ENCODE measurements at regions not wholly inside any gene's neighbourhood (a gene's known extent, or its start where the extent isn't known, plus 50 kb on each side); places are given as distances from the start of the nearest gene placed in this dataset.

DNA sequence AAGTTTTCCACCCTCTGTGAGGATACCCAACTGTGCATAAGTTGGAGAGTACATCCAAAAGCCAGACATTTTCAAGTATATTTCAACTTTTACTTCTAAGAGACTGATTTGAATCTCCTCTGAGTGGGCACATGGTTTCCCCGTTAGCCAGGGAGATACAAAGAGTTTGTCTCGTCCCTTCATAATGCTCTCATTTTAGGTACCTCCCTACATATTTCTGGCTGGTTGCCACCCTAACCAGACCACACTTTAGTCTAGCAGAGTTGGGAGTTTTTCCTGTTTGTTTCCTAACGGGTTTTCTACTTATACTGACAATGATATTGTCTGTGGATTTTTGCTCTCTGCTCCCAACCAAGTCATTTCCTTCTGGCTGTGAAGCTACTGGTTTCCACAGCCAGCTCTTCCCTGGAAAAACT lies 180.3 kb downstream of the CCDC71L start:
- no peak for DNase-seq

DNA sequence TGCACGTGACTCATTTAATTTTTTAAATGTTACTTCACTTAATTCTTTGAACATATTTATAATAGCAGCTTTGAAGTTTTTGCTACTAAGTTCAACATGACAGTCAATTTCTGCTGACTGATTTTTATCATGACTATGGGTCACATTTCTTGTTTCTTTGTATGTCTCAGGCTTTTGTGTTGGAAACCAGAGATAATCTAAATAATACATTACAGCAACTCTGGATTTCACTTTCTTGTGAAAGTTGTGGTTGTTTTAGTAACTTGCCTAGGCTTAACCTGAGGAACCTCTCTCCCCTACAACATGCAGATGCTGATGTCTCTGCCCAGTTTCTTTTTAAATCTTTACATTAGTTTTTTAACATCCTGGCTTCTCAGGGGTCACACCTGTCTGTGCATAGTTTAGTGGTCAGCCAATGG lies 180.8 kb downstream of the CCDC71L start:
- no peak for DNase-seq

DNA sequence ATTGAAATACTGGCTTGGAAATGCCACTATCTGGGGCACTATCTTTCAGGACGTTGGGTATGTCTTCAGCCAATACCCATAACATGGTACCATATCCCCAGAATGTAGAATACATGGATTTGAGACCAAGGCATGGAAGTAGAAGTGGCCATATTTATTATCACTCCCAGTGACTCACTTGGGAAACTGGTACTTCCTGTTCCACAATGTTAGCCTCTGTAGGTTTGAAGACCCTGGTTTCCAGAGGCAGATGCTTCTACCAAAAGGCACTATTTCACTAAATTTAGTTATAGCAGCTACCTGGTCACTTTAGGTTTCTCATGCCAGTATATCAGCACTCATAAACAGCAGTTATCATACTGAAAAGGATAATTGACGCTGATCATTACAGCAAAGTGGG lies 184.2 kb downstream of the CCDC71L start:
- no peak for DNase-seq

DNA sequence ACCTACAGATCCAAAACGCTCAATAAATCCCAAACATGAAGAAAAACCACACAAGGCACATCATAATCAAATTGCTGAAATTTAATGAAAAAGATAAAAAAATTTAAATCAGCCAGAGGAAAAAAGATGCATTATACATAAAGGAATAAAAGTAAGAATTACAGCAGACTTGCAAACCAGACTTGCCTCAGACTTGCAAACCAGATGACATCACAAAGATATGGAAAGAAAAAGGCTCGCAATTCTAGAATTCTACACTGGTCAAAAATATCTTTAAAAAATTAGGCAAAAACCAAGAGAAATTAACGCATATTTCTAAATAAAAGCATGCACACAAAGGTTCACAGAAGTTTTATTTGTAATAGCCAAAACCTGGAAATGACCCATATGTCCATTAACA lies 188.0 kb upstream of the NAMPT start:
- DNase-seq, result no peak

DNA sequence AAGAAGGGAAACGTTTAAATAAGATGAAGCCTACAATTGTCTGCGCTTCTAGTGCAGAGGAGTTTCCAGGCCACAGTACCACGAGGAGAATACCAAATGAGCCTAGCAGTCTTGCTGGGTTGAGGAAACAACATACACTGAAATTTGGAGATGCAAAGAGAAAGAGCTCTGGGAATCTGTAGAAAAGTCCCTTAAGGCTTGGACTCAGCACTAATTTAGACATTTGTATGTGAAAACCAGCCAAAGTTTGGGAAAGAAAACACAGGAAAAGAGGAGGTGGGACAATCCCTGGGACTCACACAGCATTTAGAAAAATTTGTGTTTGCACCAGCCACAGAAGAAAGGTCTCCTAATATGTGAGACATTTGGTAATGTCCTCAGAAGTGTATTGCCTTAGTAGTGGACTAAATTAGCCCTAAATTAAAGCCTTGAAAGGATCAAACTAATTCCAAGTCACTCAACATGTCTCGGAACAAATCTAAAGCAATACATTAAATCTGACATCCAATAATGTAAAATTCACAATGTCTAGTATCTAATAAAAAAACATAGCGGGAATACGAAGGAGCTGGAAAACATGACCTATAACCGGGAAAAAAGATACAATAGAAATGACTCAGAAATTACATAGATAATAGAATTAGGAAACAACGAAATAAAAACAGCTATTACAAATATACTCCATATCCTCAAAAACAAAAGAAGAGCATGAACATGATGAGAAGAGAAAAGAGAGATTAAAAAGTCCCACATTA lies 187.1 kb upstream of the NAMPT start:
- no peak for DNase-seq

DNA sequence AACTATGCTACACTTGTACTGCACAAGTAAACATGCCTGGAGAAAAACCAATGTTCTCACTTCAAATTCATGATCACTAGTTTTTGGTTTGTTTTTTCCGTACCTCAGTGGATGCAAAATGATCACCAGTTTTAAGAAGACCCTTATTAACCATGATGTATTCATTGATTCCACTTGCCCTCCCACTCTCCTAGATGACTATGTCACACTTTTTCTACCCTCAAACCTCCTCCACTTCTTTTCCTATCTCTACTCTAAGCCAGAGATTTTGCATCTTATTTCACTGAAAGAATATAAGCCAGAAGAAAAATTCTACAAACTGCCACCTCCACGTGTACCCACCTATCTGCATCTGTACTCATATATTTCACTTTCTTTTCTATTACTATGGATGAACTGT lies 186.2 kb upstream of the NAMPT start:
- no peak for DNase-seq

DNA sequence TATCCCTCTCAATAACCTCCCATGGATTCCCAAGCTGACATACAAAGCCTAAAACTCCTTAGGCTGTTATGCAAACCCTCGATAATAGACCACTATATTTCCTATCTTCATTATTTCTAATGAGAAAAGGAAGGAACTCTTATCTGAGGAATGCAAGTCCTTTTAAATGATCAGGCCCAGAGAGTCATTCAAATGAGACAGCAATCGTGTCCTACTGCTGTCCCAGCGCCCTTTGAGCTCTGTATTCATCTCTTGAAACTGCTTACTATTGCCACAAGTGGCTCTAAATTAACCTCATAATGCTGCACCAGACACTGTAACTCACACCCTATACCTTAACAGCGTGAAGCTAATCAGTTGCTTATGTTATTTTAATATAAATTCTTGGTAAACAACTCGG lies 182.1 kb upstream of the NAMPT start:
- peak in 1 of 3 experiments; percentile 15 for DNase-seq

DNA sequence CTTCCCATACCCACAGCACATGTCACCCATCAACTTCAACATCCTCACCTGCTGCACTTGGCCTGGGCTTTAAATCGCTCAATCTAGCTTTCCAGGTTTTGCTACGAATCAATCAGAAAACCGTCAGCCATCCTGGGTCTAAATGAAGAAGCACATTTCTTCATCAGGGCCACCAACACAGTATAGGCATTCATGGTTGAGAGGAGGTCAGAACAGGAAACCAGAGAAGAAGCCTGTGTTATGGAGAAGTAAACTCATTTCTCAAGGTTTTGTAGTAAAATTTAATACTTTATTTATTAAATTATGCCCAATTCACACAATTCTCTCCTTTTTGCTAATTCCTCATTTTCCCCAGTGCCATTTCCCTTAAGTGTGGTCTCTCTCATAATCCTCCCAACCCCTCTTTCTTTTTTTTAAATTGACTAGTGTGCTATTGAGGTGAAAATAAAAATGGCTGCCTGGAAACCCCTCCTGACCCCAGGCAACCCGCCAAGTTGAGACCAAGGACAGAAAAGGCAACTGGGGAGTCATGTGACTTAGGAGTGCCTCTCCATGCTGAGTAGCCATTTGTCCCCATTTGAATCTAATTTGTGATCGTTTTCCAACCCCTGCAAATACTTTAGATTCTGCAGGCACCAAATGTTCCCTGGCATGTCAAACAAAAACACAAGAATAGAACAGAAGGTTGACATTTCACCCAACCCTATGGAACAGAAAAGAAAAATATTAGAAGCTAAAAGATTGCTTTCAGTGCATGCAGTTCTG lies 181.1 kb upstream of the NAMPT start:
- no peak for DNase-seq

DNA sequence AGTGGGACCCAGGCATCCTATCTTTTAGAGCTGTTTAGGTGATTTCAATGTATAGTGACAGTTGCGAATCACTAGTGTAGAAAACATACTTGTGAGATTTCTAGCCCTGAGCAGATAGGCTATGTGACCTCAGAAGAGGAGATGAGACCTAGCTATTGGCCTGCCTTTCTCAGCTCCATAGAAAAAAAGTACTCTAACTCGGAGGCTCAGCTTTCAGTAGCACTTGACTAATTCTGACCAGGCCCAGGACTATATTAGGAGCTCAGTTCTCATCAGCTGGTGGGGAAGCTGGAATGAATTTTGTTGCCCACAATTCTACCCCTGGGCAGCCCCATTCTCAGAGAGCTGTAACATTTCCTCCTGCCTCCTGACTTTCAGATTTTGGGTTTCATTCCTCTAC lies 179.9 kb upstream of the NAMPT start:
- no peak for DNase-seq

DNA sequence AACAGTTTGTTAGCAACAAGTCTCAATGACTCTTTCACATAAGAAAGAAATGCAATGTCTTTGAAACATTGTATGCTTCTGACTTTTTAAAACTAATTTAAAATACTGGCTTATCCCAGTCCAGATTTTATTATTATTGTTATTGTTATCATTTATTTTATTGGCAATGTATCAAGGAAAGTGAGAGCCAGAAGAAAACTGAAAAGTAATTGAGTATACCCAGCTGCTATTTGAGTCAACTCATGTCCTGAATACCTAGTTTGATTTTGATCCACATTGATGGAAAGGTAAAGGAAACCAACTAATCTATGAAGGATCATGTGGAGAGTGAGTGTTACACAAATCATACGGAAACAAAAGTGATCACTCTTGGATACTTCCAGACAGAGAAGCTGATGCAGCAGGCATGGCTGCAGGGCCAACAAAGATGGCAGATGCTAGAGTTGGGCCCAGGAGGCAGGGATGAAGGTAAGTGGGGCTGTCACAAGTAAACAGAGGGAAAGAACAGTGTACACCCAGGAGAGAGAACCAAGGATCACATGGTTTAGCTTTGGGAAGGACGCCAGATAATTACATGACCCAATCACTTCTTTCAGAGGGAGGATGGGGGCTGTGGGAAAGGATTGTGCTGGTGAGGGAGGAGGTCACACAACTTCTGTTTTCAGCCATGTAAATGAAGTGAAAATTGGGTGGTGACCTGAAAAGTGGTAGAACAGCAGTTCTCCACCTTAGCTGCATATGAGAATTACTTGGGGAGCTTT lies 179.2 kb upstream of the NAMPT start:
- no peak for DNase-seq

DNA sequence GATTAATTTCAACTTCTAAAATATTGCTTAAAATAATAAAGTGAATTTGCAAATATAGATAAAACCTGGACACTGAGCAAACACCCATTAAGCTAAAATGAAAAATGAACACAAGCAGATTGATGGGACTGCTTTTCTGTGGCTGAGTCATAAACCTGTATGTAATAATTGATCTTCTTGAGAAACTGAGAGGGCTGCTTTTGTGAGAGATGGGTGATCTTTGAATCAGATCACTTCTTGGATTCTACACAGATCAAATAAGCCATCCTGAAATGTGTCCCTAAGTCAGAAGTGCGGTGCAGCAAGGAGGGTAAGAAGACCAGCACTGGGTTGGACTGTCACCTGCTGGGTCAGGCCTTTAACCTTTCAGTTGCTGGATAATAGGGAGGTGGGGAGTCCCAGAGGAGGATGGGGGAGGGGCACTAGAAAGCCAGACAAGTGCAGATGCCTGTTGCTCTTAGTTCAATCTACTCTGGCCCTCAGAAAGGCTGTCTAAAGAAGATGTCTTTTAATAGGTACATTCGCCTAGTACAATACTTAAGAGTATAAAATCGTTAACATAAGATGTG lies 178.2 kb upstream of the NAMPT start:
- DNase-seq, result peak in 2 of 3 experiments; percentile 27 to 61

DNA sequence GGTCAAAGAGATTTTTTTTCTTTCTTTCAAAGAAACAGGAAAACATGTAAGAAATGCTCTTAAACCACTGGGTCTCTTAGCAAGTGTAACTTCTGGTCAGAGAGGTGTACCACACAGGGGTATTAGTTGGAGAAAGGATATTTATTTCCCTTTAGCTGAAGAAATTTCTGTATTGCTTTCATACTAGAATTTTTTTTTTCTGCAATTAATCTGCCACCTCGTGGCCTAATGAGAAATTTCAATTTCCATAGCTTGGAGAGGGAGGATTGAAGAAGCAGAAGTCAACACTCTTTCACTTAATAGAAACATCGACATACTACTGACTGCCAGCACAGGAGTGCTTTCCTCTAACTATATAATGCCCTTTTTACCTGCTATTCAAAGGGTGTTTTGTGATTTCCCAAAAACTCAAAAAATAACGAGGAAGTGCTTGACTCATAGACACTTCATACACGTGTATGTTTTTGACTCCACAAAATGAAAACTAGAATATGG lies 177.6 kb upstream of the NAMPT start:
- DNase-seq, result peak; percentile 38 to 82 (median 51)

DNA sequence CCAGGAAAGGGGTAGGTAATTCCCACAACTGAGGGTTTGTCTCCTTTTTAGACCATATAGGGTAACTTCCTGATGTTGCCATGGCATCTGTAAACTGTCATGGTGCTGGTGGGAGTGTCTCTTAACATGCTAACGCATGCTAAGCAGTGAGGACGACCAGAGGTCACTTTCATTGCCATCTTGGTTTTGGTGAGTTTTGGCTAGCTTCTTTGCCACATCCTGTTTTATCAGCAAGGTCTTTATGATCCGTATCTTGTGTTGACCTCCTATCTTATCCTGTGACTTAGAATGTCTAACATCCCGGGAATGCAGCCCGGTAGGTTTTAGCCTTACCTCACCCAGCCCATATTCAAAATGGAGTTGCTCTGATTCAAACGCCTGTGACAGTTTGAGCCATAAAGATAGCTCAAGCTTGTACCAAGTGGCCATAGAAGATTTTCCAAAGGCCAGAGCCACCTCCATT lies 176.0 kb upstream of the NAMPT start:
- no peak for DNase-seq

DNA sequence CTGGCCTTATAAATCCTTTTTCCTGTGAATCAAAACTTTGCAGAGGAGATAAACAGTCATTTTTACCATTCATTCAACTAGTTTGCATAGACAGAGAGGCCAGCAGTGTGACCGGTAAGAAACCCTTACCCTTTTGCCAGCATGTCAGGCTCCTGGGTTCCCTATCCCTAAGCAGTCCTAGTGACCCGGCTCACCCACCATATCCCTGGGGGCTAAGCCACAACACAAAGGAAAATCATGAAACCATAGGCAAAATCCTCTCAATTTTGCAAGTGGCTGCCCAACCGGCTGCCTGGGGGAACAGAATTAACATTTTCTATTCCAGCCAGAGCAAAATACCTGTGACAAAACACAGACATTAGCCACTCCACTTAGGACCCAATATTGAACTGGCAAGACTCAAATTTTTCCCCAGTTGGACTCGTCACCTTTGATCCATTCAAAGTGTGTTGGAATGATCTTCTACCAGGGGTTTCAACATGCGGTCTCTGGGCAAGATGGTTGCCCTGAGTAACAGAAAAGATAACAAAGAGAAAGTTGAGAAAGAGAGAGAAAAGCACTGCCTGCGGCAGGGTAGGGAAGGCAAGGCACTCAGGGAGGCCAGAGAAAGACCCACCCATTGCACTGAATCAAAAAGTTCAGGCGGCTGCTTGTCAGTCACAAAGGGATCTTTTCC lies 174.8 kb upstream of the NAMPT start:
- no peak for DNase-seq

DNA sequence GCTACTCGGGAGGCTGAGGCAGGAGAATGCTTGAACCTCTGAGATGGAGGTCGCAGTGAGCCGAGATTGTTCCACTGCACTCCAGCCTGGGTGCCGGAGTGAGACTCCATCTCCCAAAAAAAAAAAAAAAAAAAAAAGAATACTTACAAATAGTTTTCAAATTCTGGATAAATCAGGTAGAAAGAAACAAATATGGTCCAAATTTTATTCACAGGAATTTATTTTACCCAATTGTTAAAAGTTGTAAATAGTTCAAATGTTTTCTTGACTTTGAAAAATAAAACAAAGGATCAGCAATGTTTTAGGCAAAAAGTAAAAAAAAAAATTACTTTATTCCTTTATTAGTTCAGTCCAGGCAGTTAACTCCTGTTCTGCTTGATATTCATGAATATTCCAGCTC lies 172.9 kb upstream of the NAMPT start:
- no peak for DNase-seq

DNA sequence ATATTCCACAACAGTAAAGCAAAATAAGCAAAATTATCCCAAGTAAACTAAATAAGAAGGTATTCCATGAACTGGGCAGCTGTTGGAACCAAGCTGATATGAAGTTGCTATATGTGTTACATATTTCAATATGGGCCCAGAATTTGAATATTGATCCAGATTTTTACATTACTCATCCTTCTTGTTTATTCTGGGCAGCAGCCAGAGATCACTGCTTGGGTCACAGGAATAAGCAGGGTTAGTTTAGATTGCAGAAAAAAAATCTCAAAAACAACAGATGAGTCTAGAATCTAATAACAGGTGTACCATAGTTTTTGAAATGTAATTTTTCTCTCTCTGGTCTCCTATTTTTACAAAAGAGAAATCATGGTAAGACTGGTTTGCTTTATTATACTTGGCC lies 171.5 kb upstream of the NAMPT start:
- no peak for DNase-seq

DNA sequence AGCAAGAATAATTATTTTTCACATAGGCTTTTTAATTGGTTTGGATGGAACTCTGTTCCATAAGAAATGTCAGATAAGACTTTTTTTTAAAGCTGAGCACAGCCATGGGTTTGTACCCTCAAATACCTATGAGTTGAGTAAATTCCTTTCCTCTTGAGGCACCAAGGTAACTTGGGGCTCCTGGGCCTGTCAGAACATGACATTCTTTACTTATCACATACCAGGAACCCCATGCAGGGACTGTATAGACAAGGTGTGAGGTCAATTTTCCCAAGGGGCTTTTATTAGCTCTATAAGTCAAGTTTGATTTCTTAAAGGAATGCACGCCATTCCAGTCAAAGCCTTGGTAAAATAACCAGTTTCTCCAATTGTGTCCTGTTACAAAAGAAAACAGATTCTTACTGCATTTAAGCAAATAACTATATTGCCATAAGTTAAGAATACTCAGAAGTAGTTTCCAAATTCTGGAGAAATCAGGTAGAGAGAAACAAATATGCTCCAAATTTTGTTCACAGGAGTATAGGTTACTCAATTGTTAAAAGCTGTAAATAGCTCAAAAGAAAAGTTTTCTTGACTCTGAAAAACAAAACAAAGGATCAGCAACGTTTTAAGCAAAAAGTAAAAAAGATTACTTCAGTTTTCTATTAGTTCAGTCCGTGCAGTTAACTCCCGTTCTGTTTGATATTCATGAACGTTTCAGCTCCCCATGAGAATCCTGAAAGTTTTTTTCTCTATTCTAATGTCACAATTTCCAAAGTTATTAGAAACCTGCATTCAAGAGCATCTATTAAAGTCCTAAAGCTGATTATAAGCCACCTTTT lies 167.5 kb upstream of the NAMPT start:
- no peak for DNase-seq

DNA sequence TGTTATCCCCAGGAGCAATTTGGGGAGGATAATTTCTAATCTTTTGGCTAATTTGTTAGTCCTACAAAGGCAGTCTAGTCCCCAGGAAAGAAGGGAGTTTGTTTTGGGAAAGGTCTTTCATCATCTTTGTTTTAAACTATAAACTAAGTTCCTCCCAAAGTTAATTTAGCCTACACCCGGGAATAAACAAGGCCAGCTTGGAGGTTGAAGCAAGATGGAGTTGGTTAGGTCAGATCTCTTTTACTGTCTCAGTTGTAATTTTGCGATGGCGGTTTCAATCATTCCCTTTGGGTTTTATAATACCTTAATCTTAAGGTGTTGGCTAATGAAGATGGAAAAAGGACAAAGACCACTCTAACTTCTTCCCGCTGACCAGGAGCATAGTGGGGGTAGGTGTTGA lies 166.4 kb upstream of the NAMPT start:
- DNase-seq, result no peak

DNA sequence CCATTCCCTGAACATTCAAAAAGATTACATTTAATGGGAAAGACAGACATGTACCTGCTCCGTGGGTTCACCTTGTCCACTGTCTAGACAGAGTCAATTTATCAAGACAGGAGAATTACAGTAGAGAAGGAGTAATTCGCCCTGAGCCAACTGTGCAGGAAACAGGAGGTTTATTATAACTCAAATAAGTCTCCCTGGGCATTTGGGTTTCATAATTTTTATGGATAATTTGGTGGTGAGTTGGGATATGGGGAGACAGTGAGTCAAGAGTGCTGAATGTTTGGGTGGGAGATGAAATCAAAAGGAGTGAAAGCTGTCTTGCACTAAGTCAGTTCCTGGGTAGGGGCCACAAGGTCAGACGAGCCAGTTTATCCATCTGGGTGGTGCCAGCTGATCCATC lies 165.9 kb upstream of the NAMPT start:
- DNase-seq, result no peak

DNA sequence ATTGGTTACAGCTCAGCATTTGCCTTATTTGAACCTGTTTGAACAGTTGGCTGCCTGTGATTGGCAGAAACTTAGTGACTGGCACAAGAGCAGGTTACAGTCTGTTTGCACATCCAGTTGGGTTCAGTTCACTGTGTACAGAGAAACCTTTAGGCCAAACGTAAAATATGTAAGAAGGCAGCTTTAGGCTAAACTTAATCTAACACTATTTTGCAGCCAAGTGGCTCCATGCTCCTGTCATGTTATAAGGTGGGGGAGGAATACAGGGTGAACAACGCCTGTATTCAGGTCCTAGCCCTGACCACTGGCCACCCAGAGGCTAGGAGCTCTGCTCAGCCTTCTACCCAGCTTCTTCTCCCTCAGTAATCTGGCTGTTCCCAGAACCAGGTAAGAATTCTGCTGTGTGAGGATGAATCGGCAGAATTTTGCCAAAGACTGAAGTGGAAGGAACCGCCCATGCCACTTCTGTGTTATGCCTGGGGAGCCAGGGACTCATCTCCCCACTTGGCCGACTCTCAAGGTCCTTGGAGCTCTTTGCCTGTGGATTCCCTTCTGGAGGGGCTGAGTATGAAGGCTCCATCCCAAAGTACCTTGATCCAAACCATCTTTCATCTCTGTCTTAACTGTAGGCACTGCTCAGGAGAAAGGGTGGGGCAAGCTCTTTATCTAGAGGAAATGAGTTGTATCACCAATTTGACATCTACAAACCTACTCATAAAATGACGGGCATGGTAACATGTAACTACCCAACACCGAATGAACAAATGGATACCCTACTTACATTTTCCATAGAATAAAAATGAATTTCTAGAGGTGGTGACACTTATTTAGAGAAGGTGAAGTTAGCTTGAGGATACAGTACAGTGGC lies 164.4 kb upstream of the NAMPT start:
- DNase-seq, result no peak

All from NCI-H1417 (cell line).